A204.1 (cell line): ENCODE measurements at regions not wholly inside any gene's neighbourhood (a gene's known extent, or its start where the extent isn't known, plus 50 kb on each side); places are given as distances from the start of the nearest gene placed in this dataset.
"Not testable (repeated sequence)": the region's sequence is repeated elsewhere in the genome, so short reads cannot be mapped to it uniquely, and the experiment has no call there.

Source experiments
- FAIRE-seq: peaks from 2 replicates; lab custom pipeline; 2012; peaks lifted over from hg19 to GRCh38; lab: Jason Lieb, UNC

GRCh38 chr10:9951481-9952257 is 1066.0 kb upstream of the CELF2 start:
- FAIRE-seq = no peak

DNA sequence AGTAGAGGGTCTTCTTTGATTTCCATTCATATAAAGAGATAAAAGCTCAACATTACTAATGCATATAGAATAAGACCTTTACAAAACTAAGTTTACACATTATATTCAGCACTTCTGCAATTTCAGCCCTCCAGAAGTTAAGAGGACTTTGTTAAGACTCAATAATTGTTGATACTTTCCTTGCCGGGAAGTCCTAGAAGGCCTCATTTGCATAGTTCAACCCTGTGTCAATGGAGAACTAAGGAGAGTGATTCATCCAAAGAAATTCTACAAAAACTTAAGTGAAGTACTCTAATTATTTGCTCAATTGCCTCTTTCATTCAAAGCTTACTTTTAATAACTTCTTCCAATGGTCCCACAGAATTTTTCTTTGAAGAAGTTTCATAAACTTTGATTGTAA is 1060.3 kb upstream of the CELF2 start:
- no peak for FAIRE-seq

DNA sequence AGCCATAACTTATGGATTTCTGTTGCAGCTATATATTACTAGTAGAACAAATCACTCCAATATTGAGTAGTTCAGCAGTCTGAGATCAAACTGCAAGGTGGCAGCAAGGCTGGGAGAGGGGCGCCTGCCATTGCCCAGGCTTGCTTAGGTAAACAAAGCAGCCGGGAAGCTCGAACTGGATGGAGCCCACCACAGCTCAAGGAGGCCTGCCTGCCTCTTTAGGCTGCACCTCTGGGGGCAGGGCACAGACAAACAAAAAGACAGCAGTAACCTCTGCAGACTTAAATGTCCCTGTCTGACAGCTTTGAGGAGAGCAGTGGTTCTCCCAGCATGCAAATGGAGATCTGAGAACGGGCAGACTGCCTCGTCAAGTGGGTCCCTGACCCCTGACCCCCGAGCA is 1059.8 kb upstream of the CELF2 start:
- not testable (repeated sequence) for FAIRE-seq

DNA sequence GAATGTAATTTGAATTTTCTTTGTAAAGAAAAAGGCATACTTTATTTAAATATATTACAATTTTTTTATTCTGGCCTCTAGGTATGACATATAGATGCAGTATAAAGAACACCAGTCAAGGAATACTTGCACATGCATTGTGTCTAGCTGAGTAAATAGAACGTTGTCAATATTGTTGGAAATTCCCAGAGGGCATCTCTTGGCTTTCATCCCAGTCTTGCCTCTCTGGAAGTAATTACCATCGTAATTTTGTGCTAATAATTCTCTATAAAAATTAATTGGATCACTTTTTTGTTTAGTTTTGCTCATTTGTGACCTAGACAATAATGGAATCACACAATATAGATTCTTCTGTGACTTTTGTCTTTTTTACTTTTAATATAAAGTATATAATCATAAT is 1052.3 kb upstream of the CELF2 start:
- FAIRE-seq = no peak

GRCh38 chr10:9986786-9987185 is 1030.9 kb upstream of the CELF2 start:
- FAIRE-seq = no peak

- FAIRE-seq = no peak
Measured at GRCh38 chr10:9987197-9987596, 1030.5 kb upstream of the CELF2 start.

DNA sequence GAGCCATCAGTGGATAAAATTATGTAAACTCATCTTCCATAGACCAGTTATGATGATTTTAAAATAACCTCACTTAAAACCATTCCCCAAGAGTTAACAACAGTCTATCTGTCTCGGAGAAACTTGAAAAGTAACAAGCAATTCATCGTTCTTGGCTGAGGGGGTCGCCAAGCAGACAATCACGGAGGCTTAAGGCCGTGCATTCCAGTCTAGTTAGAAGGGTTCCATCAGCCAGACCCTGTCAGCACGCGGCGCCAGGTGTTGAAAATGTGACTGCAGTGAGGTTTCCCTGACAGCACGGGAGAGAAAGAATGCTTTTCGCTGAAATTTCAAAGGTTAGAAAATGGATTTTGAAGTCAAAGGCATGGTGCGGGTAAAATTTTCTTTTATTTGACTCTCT is 1025.0 kb upstream of the CELF2 start:
- no peak for FAIRE-seq

DNA sequence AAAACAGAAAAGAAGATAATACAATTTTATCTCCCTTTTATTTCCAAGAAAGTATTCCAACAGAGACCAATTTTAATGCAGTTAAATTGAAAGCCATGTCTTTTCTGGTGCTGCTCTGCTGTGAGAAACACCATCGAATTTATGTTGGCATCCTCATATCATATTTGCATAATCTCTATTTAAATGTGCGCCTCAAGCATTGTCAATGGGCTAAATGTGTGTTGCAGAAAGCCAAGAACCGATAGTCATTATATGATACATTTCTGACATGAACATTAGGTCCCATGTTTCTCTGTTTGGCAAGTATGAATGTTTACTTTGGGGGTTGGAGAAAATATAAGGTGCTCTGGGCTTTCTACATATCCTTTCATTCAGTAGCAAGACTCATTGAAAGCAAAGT is 1023.5 kb upstream of the CELF2 start:
- no peak for FAIRE-seq

GRCh38 chr10:9999627-10000026 is 1018.0 kb upstream of the CELF2 start:
- no peak for FAIRE-seq

GRCh38 chr10:10007957-10008356 is 1009.7 kb upstream of the CELF2 start:
- FAIRE-seq = no peak

GRCh38 chr10:10010397-10010796 is 1007.3 kb upstream of the CELF2 start:
- FAIRE-seq = no peak

DNA sequence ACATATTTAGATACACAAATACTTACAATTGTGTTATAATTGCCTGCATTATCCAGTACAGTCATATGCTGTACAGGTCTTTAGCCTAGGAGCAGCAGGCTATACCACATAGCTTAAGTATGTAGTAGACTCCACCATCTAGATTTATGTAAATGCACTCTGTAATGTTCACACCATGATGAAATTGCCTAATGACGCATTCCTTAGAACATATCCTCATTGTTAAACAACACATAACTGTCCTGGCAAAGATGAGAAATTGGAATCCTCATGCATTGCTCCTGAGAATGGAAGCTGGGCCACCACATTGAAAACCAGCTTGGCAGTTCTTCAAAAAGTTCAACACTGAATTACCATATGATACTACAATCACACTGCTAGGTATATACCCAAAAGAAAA is 1002.8 kb upstream of the CELF2 start:
- no peak for FAIRE-seq

DNA sequence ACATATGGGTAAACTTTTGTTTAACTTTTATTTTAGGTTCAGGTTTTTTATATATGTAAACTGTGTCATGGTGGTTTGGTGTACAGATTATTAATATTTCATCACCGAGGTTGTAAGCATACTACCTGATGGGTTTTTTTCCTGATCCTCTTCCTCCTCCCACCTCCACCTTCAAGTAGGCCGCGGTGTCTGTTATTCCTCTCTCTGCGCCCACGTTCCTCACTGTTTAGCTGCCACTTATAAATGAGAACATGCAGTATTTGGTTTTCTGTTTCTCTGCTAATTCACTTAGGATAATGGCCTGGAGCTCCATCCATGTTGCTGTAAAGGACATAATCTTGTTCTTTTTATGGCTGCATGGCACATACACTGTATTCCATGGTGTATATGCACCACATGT is 1000.0 kb upstream of the CELF2 start:
- FAIRE-seq = no peak

DNA sequence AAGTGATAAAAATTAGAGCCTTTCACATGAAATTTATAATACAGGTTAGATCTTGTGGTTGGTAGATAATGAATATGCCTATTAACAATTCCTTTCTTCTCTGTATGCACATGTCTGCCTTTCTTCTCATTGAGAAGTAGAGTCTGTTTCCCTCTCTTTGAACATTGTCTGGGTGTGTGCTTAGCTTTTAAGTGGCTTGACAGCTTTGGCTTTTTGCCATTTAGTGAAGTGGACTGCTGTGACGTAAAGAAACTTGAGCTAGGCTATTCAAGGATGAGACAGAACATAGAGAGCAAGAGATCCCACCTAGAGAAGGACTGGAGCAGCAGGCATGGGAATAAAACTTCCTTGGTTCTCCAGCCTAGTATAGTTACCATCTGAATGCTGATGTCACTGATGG is 996.7 kb upstream of the CELF2 start:
- FAIRE-seq = no peak

DNA sequence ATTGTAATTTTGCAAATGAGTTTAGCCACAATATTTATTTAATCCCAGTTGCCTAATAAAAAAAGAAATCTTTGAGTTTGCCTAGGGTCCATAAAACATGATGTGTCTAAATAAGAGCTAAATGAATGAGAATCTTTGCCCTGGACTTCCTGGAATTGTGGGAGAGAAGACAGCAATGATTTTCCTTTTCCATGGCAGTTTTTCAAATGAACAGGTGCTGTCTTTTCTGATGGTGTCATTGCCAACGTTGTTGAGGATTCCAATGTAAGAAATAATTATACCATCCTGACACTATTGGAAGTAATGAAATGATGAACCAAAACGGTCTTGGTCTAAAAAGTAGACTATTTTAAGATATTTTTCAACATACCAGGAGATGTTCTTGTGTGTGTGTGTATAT is 984.7 kb upstream of the CELF2 start:
- FAIRE-seq = no peak

DNA sequence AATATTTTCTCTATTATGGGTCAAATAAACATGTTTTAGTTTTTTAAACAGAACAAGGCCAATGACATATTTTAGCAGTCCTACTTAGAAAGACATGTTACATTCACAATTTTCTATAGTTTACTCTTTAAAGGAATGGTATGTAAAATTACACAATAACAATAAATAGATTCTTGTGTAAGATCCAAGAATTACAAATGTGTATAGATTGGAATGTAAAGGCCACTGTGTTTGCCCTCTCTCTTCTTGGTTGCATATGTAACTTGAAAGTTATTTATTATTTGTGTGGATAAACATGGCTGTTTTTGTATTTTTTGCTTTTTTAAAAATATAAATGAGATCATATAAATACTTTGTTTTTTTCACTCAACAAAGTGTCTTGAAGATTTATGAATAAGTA is 979.3 kb upstream of the CELF2 start:
- FAIRE-seq = no peak

GRCh38 chr10:10039595-10039994 is 978.1 kb upstream of the CELF2 start:
- FAIRE-seq = no peak

GRCh38 chr10:10043083-10043482 is 974.6 kb upstream of the CELF2 start:
- no peak for FAIRE-seq

- no peak for FAIRE-seq
Measured at GRCh38 chr10:10044922-10045764, 972.5 kb upstream of the CELF2 start.

DNA sequence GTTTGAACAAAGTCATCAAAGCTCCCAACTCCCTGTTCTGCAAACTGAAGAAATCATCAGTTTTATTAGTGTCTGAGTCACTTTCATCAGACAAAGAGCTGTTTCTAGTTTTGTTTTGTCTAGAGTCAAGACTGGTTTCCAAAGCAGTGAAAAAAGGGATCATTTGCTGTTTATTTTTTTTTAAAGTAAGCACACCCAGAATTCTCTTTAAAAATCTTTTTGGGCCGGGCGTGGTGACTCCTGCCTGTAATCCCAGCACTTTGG is 972.0 kb upstream of the CELF2 start:
- no peak for FAIRE-seq

- FAIRE-seq = no peak
Measured at GRCh38 chr10:10047426-10047825, 970.2 kb upstream of the CELF2 start.

DNA sequence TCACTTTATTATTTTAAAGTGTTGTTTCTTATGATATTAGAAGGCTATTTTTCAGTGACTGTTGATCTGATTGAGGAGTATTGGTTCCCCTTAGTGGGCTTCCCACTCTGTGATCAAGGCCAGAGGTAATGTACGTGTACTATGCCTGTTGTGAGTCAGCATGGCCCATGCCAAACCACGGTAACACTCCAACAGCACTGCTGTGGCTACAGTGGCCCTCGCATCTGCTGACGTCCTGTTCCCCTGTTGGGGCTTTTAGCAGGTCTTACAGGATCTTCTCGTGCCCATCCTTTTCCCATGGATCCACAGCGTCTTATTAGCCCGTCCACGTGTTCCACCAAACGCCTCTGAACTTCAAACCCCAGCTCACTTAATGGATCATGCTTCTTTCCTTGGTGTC is 964.6 kb upstream of the CELF2 start:
- no peak for FAIRE-seq

- no peak for FAIRE-seq
Measured at GRCh38 chr10:10054466-10054865, 963.2 kb upstream of the CELF2 start.
